Activated CD8-positive, alpha-beta memory T cell treated with anti-CD3 and anti-CD28 coated beads for 36 hours (primary cell): ENCODE measurements at regions not wholly inside any gene's neighbourhood (a gene's known extent, or its start where the extent isn't known, plus 50 kb on each side); places are given as distances from the start of the nearest gene placed in this dataset.

Experiments used
- CTCF ChIA-PET: fragments of 350-600 bp; sonication (Branson Sonifier 250); formaldehyde crosslinking; loops from one replicate; lab custom pipeline; 2021; ENCODE audit warnings: antibody characterized with exemption; lab: Charles Lee
- POLR2A ChIA-PET: fragments of 350-600 bp; sonication (Branson Sonifier 250); formaldehyde crosslinking; loops from one replicate; lab custom pipeline; 2021; ENCODE audit warnings: antibody characterized with exemption; lab: Charles Lee

- POLR2A ChIA-PET, result no interaction called here
- CTCF ChIA-PET, result no interaction called here
Observed at GRCh38 chr16:64437706-64438324, 684.0 kb downstream of the CDH11 start.

- POLR2A ChIA-PET, result no interaction called here
Observed at GRCh38 chr16:64434526-64435069, 687.3 kb downstream of the CDH11 start.

DNA sequence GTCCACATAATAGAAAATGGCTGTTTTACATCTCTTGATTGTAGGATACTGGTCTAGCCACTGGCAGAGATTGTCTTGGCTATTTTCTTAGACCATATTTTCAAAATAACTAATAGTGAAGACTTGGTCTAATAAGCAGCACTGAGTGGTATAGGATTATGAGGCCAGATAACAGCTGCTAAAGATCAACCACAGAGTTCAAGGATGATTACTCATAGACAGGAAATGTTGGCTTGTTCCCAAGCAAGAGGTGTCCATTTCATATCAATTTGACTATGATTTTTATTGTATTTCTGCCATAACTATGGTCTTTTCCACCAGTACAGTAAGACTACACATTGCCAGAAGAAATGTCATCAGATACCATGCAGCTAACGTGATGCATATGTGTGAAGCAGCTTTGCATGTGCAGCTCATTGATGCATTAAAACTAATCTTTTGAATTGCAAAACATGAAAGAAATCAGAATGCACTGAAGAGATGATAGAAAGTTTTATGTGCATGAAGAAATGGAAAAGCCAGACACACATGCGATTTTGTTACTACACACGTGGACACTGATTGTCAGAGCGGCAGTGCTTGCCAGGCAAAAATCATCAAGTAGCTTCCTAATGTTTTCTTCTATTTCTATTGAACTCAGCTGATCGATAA, 693.3 kb downstream of the CDH11 start:
- CTCF ChIA-PET, result no interaction called here
- POLR2A ChIA-PET, result no interaction called here

More at GRCh38 chr16:64434526-64435069, 687.3 kb downstream of the CDH11 start:
- CTCF ChIA-PET, result no interaction called here

DNA sequence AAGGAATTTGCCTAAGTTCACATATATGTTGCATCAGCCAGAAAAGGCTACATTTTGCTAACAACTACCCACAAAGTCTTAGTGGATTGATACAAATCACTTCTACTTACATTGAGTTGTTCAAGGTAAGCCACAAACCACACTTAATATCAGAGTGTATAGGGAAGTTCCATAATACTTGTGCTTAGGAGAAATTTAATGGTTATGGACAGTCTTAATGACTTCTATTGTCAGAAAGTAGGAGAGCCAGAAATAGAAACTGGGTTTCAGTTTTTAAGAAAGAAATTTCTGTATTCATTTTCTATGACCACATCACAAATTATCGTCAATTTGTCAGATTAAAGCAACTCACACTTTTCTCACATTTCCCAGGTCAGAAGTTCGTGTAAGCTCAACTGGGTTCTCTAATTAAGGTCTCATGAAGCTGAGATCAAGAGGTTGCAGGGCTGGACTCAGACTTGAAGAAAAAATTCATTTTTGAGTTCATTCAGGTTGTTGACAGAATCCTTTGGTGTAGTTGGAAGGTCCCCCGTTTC, 695.7 kb downstream of the CDH11 start:
- CTCF ChIA-PET, result no interaction called here
- POLR2A ChIA-PET, result no interaction called here

GRCh38 chr16:64425381-64425780, 696.5 kb downstream of the CDH11 start:
- ChIA-PET CTCF (no interaction called here), POLR2A (no interaction called here)

DNA sequence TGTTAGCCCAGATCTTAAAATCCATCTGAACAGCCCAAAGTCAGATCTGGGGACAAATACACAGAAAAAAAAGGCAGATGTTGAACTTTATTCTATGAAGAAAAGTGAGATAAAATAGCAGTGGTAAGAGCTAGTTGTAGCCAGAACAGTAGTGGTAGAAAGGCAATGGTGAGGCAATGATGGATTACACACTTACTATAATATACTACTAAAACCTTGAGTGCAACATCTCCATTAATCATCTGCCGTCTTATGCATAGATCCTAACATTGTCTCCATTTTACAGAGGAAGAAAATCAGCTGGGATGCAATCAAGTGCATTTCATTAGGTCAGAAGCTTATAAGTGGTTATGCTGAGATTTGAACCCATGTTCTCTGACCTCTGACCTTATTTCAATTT, 699.6 kb downstream of the CDH11 start:
- POLR2A ChIA-PET, result no interaction called here
- CTCF ChIA-PET, result no interaction called here

- POLR2A ChIA-PET, result no interaction called here
- CTCF ChIA-PET, result no interaction called here
Observed at GRCh38 chr16:64421515-64421914, 700.3 kb downstream of the CDH11 start.

- POLR2A ChIA-PET, result no interaction called here
- CTCF ChIA-PET, result no interaction called here
Observed at GRCh38 chr16:64419832-64420231, 702.0 kb downstream of the CDH11 start.

- ChIA-PET CTCF (no interaction called here), POLR2A (no interaction called here)
Observed at GRCh38 chr16:64417711-64418227, 704.1 kb downstream of the CDH11 start.

DNA sequence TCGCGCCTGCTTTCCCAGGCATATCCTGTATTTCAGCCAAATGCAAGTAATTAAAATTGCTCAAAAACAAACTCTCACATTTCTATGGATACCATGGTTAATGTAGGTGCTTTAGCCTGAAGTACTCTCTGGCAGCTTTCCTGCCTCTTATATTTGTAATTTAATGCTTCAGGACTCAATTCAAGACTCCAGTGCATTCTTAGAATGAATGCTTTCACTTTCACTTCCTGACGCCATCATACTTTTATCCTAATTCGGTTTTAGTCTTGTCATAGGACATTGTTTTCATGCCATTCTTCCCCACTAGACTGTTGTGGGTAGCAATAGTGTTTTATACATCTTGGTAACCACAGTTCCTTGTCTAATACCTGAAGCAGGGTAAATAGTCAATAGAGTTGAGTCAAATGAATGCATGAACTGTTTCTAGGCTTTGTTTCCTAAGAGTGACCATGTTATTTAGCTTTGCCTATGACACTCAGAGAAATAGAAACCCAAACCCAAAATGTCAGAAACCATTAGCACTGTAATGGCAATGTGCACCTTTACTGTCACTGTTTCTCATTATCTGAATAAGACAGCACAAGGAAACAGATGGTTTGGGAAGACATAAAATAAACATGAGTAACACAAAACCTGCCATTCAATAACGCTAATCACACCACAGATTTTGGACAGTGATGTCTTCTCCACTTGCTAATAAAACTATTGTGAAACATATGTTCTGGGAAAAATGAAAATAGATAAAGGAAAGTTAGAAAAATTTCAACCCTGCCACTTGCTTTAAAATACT, 705.5 kb downstream of the CDH11 start:
- ChIA-PET CTCF (interaction anchor here (1.0 kb wide), 1 partner anchor 19 kb away, joined by 3 read pairs; no protein-coding TSS in a partner anchor), POLR2A (no interaction called here)

GRCh38 chr16:64412578-64413280, 709.1 kb downstream of the CDH11 start:
- POLR2A ChIA-PET, result no interaction called here
- CTCF ChIA-PET, result no interaction called here

DNA sequence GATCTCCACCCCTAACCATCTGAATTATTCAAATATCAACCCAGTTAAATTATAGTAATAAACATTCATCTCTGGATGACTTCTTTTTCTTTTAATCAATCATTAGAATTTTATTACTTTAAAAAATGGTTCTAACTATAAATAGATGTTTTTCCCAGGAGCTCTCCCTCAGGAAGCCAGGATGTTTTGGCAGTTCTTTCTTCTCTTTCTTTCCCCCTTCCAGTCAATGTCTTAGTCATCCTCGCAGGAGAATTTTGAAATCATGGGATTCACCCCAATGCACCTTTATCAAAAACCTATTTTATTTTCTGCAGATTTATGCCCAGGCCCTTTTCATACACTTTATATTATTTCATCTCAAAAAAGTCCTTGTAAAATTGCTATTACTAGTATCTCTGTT, 711.6 kb downstream of the CDH11 start:
- CTCF ChIA-PET, result no interaction called here
- POLR2A ChIA-PET, result no interaction called here

DNA sequence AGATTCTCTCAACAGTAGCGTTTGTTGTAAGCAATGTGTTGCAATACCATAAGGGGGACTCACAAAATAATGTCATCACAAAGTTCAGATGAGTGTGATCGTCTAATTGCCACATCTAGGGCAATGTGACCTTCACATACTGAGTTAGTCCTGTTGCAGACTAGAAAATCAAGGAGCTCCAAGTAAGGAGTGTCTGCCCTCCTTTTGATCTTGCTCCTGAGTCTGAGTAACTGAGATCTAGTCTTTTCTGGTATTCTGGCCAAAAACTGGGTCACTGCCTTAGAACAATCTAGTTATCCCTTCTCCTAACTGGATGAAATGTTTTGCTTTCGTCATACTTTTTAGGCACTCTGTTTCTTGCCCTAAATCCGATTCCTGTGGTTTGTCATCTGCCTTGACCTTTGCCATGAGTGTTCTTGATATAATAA, 712.1 kb downstream of the CDH11 start:
- ChIA-PET CTCF (interaction anchor here (0.5 kb wide), 1 partner anchor 705 kb away, joined by 3 read pairs; no protein-coding TSS in a partner anchor), POLR2A (no interaction called here)

DNA sequence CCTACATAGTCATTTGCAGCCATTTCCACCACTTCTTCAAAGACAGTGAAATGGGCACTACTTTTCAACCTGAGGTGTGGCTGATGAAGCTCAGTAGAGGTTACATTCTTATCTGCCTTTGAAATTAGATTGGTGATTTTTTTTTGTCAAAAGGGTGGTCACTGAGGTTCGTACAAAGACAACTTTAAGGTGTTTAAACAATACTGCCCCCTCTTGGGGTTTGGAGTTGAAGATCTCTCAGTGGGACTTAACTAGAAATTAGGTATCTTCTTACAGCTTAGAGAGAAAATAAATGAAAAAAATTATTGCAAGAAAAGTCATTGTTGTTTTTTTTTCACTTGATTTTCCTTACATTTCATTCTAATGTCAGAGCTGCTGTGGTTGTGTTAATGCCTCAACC, 713.2 kb downstream of the CDH11 start:
- ChIA-PET CTCF (no interaction called here), POLR2A (no interaction called here)

GRCh38 chr16:64406770-64407181, 715.1 kb downstream of the CDH11 start:
- CTCF ChIA-PET, result no interaction called here
- POLR2A ChIA-PET, result no interaction called here

- ChIA-PET CTCF (no interaction called here), POLR2A (no interaction called here)
Observed at GRCh38 chr16:64403352-64403751, 718.5 kb downstream of the CDH11 start.

DNA sequence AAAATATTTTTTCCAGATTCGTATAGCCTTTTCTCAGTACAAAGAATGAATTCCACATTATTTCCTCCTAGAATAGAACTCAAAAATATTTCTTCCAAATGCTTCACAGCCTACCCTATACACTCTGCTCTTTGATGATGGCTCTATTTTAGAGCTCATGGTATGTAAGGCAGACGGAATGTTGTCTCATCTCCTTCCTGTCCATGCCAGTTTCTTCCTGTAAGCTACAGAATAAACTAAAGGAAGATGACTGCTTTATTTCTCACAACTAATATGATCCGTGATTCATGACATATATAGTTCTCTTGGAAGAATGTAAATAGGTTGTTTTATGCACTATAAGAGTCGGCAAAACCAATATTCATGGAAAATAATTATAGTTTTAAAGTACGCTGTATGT, 723.1 kb downstream of the CDH11 start:
- ChIA-PET CTCF (no interaction called here), POLR2A (no interaction called here)

DNA sequence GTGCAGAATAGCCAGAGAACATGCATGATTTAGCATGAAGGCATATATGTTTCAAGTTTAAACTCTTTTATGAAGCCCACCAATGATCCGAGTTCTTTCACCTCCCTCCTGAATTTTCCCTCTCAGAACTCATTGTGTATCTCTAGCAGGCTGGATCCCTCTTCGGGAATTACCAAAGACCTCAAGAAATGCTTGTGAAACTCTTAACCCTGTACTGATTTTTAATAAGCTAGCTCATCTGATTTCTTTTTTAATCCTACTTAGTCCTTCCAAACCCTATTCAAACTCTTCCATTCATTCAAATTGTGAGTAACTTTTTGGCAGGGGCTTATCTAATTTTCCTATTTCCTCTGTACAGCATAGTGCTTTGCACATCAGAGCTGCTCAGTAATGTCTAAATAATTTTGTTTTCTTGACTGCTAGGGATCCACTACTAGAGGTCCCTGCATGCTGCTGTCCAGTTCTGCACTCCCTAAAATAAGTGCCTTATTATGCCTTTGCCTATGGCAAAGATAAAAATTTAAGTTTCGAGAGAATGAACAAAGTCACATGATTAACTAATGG, 723.8 kb downstream of the CDH11 start:
- POLR2A ChIA-PET, result no interaction called here
- CTCF ChIA-PET, result interaction anchor here (1.0 kb wide), 1 partner anchor 18 kb away, joined by 3 read pairs; no protein-coding TSS in a partner anchor

GRCh38 chr16:64397042-64397441, 724.8 kb downstream of the CDH11 start:
- CTCF ChIA-PET, result interaction anchor here (1.0 kb wide), 1 partner anchor 19 kb away, joined by 3 read pairs; no protein-coding TSS in a partner anchor
- POLR2A ChIA-PET, result no interaction called here
